ENCODE measurements at regions not wholly inside any gene's neighbourhood (a gene's known extent, or its start where the extent isn't known, plus 50 kb on each side); places are given as distances from the start of the nearest gene placed in this dataset.

DNA sequence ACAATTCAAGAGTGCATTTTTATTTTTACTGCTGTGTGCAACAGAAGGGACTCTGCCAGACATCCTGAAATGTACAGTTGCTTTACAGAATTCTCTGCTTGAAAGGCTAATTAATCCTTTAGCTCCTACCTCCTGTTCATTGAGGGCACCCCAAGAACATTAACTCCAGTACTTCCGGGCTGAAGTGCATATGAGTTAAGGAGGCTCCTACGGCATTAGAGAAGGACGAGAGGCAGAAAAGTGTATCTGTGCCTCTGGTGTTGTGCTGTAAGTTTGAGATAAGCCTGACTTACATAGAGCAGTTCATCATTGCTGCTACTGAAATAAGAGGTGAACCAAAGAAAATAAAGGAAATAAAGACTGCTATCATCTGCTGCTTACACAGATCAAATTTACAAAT is 609.3 kb upstream of the ADGRB3 start:
- TF ChIP-seq ZNF384 (IDR thresholded peaks at IDR 0.05) = no peak
- no peak for TF ChIP-seq FOXA1 (IDR thresholded peaks at IDR 0.05)
- TF ChIP-seq FOXK2 (IDR thresholded peaks at IDR 0.05) = no peak
- TF ChIP-seq SP1 (IDR thresholded peaks at IDR 0.05) = no peak
